ENCODE measurements at regions not wholly inside any gene's neighbourhood (a gene's known extent, or its start where the extent isn't known, plus 50 kb on each side); places are given as distances from the start of the nearest gene placed in this dataset.

- CTCF ChIA-PET = no interaction called here
- ATAC-seq (ENCODE audit: low read depth) (no peak), DNase-seq (no peak)
- H4K5ac ChIP-seq (ENCODE audit: low read depth, low read length) = no peak overlapping the region
- H2BK15ac ChIP-seq (ENCODE audit: low read depth, low read length) = no peak overlapping the region
- H3K79me1 ChIP-seq (ENCODE audit: low read depth in 1 of 2, low read length in 2 of 2) = no peaks in the 10 kb centered on the region
- in situ Hi-C loops (cut with MboI; ENCODE audit: low sequenced_read_pairs) (no loop called here), dilution Hi-C loops (cut with HindIII; ENCODE audit: low sequenced_read_pairs, unreplicated experiment) (no loop called here), intact Hi-C loops (cut with micrococcal nuclease) (no loop called here)
- no peak overlapping the region for H4K91ac ChIP-seq (ENCODE audit: insufficient read depth, low read depth, low read length)
- no peaks in the 10 kb centered on the region for H3K27me3 ChIP-seq (ENCODE audit: control insufficient read depth, insufficient read depth, low read length)
- no peak overlapping the region for H2BK5ac ChIP-seq (ENCODE audit: low read depth, low read length, poor library complexity, severe bottlenecking)
- no TSS peak for BruUV-seq (replicated peaks)
- no peak overlapping the region for H2AK5ac ChIP-seq (ENCODE audit: low read depth, low read length)
- no peaks in the 10 kb centered on the region for H3K4me1 ChIP-seq (ENCODE audit: control insufficient read depth, insufficient read depth, low read length)
- H3K9me3 ChIP-seq (ENCODE audit: control insufficient read depth, insufficient read depth, low read length) = no peaks in the 10 kb centered on the region
- H2BK120ac ChIP-seq (ENCODE audit: low read depth, low read length) = no peak overlapping the region
- no peak overlapping the region for H3K4ac ChIP-seq (ENCODE audit: low read depth, low read length)
- no peak overlapping the region for H3K27ac ChIP-seq (ENCODE audit: insufficient read depth, low read length)
- H3K9ac ChIP-seq (ENCODE audit: low read depth, low read length) = no peak overlapping the region
- H3K36me3 ChIP-seq (ENCODE audit: control insufficient read depth, insufficient read depth, low read length) = no peaks in the 10 kb centered on the region
- no peak overlapping the region for H3K23ac ChIP-seq (ENCODE audit: low read depth, low read length)
- H3K9me1 ChIP-seq (ENCODE audit: insufficient read depth, low read length) = no peaks in the 10 kb centered on the region
- H3K4me2 ChIP-seq (ENCODE audit: low read depth, low read length) = no peak overlapping the region
- TF ChIP-seq SMC3 (IDR thresholded peaks at IDR 0.05; ENCODE audit: low read depth, low read length) (no peak), MAZ (IDR thresholded peaks at IDR 0.05; ENCODE audit: borderline replicate concordance, low read depth, low read length) (no peak), RAD21 (IDR thresholded peaks at IDR 0.05; ENCODE audit: low read length) (no peak), BHLHE40 (IDR thresholded peaks at IDR 0.05; ENCODE audit: low read depth, low read length) (no peak), RFX5 (IDR thresholded peaks at IDR 0.05; ENCODE audit: low read depth, low read length) (no peak), FOS (IDR thresholded peaks at IDR 0.05; ENCODE audit: low read depth, low read length) (no peak), MXI1 (IDR thresholded peaks at IDR 0.05; ENCODE audit: borderline replicate concordance, low read depth, low read length) (no peak), CEBPB (IDR thresholded peaks at IDR 0.05; ENCODE audit: low read depth, low read length) (no peak), RCOR1 (IDR thresholded peaks at IDR 0.05; ENCODE audit: insufficient replicate concordance, low read length) (no peak), POLR2A (IDR thresholded peaks at IDR 0.05; ENCODE audit: low read depth, low read length) (no peak), NFE2L2 (IDR thresholded peaks at IDR 0.05; ENCODE audit: low read depth, low read length) (no peak), CHD1 (IDR thresholded peaks at IDR 0.05; ENCODE audit: low read depth, low read length) (no peak), MAFK (IDR thresholded peaks at IDR 0.05; ENCODE audit: low read depth, low read length) (no peak)
- TF ChIP-seq, protein P1, sequence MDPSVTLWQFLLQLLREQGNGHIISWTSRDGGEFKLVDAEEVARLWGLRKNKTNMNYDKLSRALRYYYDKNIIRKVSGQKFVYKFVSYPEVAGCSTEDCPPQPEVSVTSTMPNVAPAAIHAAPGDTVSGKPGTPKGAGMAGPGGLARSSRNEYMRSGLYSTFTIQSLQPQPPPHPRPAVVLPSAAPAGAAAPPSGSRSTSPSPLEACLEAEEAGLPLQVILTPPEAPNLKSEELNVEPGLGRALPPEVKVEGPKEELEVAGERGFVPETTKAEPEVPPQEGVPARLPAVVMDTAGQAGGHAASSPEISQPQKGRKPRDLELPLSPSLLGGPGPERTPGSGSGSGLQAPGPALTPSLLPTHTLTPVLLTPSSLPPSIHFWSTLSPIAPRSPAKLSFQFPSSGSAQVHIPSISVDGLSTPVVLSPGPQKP (IDR thresholded peaks at IDR 0.05; ENCODE audit: borderline replicate concordance, low read depth, low read length) = no peak
- TF ChIP-seq, protein P2, sequence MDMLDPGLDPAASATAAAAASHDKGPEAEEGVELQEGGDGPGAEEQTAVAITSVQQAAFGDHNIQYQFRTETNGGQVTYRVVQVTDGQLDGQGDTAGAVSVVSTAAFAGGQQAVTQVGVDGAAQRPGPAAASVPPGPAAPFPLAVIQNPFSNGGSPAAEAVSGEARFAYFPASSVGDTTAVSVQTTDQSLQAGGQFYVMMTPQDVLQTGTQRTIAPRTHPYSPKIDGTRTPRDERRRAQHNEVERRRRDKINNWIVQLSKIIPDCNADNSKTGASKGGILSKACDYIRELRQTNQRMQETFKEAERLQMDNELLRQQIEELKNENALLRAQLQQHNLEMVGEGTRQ (IDR thresholded peaks at IDR 0.05; ENCODE audit: low read depth, low read length) = no peak
- TF ChIP-seq, protein P3, sequence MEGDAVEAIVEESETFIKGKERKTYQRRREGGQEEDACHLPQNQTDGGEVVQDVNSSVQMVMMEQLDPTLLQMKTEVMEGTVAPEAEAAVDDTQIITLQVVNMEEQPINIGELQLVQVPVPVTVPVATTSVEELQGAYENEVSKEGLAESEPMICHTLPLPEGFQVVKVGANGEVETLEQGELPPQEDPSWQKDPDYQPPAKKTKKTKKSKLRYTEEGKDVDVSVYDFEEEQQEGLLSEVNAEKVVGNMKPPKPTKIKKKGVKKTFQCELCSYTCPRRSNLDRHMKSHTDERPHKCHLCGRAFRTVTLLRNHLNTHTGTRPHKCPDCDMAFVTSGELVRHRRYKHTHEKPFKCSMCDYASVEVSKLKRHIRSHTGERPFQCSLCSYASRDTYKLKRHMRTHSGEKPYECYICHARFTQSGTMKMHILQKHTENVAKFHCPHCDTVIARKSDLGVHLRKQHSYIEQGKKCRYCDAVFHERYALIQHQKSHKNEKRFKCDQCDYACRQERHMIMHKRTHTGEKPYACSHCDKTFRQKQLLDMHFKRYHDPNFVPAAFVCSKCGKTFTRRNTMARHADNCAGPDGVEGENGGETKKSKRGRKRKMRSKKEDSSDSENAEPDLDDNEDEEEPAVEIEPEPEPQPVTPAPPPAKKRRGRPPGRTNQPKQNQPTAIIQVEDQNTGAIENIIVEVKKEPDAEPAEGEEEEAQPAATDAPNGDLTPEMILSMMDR (conservative IDR thresholded peaks at IDR 0.05; ENCODE audit: low read depth, low read length) = no peak
- no peak overlapping the region for H2AK9ac ChIP-seq (replicated peaks; ENCODE audit: low read depth, low read length, poor library complexity)
- no peak overlapping the region for H3K14ac ChIP-seq (replicated peaks; ENCODE audit: low read depth, low read length)
- H2AFZ ChIP-seq (replicated peaks; ENCODE audit: low read length, poor library complexity) = no peak overlapping the region
- no CpG with 5 or more reads among the region's 1 CpG for WGBS, 2 experiments (ENCODE audit: extremely low coverage in 2 of 2, insufficient read length in 1 of 2)
- POLR2A ChIA-PET (ENCODE audit: unreplicated experiment) = no interaction called here
- no peak overlapping the region for H3K18ac ChIP-seq (ENCODE audit: low read depth, low read length)
- H2BK20ac ChIP-seq (ENCODE audit: low read depth, low read length) = no peak overlapping the region
- no peak overlapping the region for H3K56ac ChIP-seq (ENCODE audit: extremely low read depth, insufficient read depth, low read length)
- H3K4me3 ChIP-seq (ENCODE audit: insufficient read depth, low read depth, low read length) = no peak overlapping the region
- no peak overlapping the region for H4K8ac ChIP-seq (ENCODE audit: low read depth in 2 of 2, low read length in 2 of 2)
- no peaks in the 10 kb centered on the region for H4K20me1 ChIP-seq (ENCODE audit: insufficient read depth, low read length)
These were observed 207.1 kb upstream of the MEF2C start for GRCh38 chr5:89090037-89090436.
